GM18502 (cell line): ENCODE measurements at regions not wholly inside any gene's neighbourhood (a gene's known extent, or its start where the extent isn't known, plus 50 kb on each side); places are given as distances from the start of the nearest gene placed in this dataset.
"Not testable (repeated sequence)": the region's sequence is repeated elsewhere in the genome, so short reads cannot be mapped to it uniquely, and the experiment has no call there.

Experiments used
- ATAC-seq: cut with Tn5 transposase; IDR thresholded peaks from one replicate; pipeline ENCODE4 v1.9.1; 2021; ENCODE audit warnings: mild to moderate bottlenecking; ENCODE audit not compliant: unreplicated experiment, poor library complexity

DNA sequence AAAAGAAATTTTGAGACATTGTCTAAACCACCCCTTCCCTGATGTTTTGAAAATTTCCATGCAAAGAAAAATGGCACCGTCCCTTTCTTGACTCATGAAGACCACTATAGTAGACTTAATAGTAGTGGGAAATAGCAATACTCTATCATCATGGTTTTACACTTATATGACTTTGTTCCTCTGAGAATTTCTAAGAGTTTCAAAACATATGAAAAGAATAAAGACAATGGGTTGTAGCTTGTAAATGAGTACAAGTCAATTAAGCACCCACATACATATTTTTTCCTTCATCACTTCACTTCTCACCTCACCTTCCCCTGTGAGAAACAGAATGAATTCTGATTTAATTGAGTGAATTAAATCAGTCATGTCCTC is 151.7 kb downstream of the LYPLAL1 start:
- peak; percentile 37 for ATAC-seq

DNA sequence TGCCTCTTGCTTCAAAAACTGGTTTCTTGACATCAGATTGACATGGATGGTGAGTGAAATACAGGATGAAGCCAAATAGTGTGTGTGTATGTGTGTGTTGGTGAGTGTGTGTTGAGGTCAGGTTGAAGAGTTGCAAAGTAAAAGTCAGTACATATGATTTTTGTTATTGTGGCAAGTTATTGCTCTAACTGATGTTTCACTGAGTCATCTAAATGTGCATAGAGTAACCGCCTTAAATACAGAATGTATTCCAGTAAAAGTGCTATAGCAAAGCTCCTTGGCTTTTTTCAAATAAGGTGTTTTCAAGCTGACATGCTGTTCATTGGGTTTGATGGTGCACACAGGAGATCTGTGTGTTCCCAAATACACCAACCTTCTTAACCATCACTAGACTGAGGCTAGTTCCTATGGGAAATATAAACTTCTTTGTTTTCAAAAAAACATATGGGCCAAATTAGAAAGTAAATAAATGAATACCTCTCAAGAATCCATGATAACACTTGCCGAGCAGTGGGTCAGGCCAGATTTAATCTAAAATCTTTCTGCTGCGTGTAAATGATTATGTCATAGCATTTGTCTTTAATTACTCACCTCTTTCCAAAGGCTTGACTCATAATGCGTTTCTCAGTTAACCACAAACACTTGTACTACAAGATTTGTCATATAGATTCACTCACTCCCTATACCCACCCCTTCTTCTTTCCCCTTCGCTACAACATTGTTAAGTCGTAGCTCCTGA is 151.1 kb downstream of the LYPLAL1 start:
- peak; percentile 95 for ATAC-seq

DNA sequence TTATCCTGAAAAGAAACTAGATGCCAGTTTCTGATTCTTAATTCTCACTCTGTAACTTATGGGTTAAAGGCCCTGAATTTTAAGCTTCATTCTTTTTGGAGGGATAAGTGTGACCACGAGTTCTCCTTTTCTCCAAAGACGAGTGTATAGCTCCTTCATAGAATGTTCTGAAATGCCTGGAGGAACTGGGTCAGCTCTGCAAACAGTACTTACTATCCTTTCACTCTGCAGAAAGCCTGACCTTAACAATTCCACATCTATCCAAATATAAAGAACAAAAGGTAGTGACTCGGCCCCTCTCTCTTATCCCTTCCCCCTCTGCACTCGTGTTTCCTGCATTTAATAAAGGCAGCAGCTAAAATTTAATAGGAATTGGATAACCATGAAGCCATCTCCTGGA is 150.5 kb downstream of the LYPLAL1 start:
- ATAC-seq, result no peak

DNA sequence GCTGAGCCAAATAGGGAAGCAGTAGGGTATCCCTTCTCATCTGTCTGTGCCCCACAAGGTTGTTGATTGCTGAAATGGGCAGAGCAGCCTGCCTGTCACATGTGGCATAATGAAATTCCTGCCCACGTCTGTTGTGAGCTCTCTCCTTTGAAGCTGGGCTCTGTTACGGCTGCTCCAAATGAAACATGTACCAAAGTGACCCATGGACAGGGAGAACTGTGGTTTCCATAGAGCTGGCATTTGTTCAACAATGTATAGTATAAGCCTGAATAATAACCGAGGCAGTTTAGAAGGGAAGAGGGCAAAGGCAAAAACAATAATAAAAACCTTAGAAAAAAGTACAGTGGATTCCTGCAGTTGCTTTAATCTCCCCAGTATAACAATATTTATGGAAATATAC is 149.7 kb downstream of the LYPLAL1 start:
- no peak for ATAC-seq

- ATAC-seq, result no peak
These were observed 149.1 kb downstream of the LYPLAL1 start for GRCh38 chr1:219322766-219323165.

- ATAC-seq, result not testable (repeated sequence)
These were observed 146.9 kb downstream of the LYPLAL1 start for GRCh38 chr1:219320563-219320962.

DNA sequence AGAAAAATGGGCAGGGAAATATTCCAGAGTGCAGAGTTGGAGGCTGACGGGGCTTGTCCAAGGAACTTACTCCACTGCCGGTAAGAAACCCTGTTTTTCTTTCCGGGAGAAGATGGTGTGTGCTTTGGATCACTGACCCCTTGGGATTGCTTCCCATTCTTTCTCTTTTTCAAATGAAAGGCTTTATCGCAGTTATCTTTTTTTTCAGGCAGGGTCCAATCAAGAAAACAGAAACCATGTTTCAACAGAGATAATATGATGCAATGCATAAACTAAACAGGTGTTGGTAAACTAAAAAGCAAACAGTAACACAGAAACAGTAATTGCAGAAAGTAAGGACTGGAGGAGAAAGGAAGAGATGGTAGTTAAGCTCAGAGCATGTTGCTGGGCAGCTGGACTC is 145.1 kb downstream of the LYPLAL1 start:
- ATAC-seq, result no peak

DNA sequence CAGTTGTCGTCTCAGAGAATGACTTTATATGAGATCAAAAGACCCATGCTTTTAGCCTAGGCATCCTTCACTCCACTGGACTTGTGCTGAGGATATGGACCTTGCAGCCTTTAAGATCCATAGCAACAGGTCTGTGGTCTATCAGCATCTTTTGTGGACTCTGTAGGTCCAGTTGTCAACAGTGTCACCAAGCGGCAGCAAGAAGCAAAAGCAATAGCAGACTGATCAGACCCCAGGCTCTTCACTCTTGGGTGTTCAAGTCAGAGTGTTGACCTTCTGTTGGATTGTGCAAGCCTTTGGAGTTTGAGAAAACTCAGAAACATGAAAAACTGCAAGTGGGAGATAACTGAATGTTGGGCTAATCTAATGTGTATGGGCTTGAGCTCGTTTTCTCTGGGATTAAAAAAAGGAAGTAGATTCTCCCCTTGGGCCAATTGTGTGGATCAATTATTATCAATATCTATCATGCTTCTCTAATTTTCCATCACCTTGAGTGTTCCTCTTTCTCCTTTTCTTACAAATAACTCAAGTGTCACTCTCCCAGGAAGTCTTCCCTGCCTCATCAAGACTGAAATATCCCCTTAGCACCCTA is 144.2 kb downstream of the LYPLAL1 start:
- no peak for ATAC-seq

- no peak for ATAC-seq
These were observed 142.4 kb downstream of the LYPLAL1 start for GRCh38 chr1:219316066-219316465.

- ATAC-seq, result no peak
These were observed 140.3 kb downstream of the LYPLAL1 start for GRCh38 chr1:219313961-219314360.

- no peak for ATAC-seq
These were observed 139.3 kb downstream of the LYPLAL1 start for GRCh38 chr1:219312967-219313366.

- no peak for ATAC-seq
These were observed 136.6 kb downstream of the LYPLAL1 start for GRCh38 chr1:219310181-219310728.

DNA sequence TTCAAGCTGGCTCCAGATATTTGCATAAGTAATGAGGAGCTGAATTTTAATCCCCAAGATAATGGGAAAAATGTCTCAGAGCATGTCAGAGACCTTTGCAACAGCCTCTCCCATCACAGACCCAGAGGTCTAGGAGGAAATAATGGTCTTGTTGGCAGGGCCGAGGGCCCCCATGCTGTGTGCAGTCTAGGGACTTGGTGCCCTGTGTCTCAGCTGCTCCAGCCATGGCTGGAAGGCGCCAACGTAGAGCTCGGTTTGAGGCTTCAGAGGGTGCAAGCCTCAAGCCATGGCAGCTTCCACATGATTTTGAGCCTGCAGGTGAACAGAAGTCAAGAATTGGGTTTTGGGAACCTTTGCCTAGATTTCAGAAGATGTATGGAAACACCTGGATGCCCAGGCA is 134.7 kb downstream of the LYPLAL1 start:
- no peak for ATAC-seq

- no peak for ATAC-seq
These were observed 130.8 kb downstream of the LYPLAL1 start for GRCh38 chr1:219304227-219305226.

GRCh38 chr1:219302697-219303096 is 129.0 kb downstream of the LYPLAL1 start:
- ATAC-seq, result no peak

DNA sequence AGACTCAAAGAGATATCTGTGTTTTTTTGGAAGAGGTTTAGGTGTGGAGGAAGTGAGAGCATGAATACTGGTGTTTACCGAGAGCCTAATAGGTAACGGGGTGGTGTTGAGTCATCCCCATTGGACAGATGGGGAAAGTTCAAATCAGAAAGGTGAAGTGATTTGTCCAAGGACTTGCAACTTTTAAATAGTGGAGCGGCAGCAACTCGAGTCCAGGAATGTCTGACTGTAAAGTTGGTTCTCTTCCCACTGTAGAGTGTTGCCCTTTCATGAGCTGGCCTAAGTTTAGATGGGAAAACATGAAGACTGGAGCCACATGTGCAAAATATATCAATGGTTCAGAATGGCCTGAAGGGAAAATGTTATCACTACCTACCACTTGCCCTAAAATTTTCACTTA is 125.7 kb downstream of the LYPLAL1 start:
- no peak for ATAC-seq

- ATAC-seq, result no peak
These were observed 125.0 kb downstream of the LYPLAL1 start for GRCh38 chr1:219298571-219299148.

- no peak for ATAC-seq
These were observed 123.0 kb downstream of the LYPLAL1 start for GRCh38 chr1:219296430-219297355.

GRCh38 chr1:219294251-219294650 is 120.6 kb downstream of the LYPLAL1 start:
- ATAC-seq, result no peak
